HG03097 (cell line): ENCODE measurements at regions not wholly inside any gene's neighbourhood (a gene's known extent, or its start where the extent isn't known, plus 50 kb on each side); places are given as distances from the start of the nearest gene placed in this dataset.

ENCODE experiments used
- ATAC-seq: cut with Tn5 transposase; IDR thresholded peaks from one replicate; pipeline ENCODE4 v1.9.1; 2021; ENCODE audit not compliant: unreplicated experiment, low FRiP score

GRCh38 chr3:5520237-5520636 lies 332.7 kb downstream of the EDEM1 start:
- no peak for ATAC-seq

DNA sequence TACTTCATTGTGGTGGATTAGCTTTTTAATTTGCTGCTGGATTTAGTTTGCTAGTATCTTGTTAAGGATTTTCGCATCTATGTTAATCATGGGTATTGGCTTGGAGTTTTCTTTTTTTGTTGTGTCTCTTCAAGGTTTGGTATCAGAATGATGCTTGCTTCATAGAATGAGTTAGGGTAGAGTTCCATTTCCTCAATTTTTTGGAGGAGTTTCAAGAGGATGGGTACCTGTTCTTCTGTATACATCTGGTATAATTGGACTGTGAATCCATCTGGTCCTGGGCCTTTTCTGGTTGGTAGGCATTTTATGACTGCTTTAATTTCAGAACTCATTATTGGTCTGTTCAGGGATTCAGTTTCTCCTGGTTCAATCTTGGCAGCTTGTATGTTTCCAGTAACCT lies 335.6 kb downstream of the EDEM1 start:
- ATAC-seq: no peak

GRCh38 chr3:5531039-5531438 lies 343.5 kb downstream of the EDEM1 start:
- ATAC-seq: no peak

DNA sequence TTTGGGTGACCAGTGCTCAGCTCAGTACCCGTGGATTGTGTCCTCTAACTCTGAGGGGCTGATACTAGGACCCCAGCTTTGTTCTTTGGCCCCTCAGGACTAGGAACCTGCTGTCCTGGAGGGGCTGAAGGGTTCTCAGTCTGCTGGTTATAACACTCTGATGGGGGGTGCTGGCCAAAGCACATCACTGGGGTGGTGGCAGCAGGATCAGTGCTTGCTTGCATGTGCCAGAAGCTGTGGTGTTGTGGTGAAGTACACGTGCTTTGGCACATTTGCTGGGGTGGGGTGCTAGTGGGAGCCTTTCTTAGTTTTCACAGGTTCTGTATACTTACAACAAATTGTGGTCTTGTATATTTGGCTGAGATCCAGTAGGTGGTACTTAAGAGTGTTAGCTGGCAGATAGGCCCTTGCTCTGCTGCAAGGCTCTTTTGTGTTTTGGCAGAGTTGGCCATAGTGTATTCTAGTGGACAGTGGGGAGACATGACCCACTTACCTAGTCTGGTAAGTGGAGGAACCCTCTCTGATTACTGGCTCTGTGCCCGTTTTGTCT lies 344.3 kb downstream of the EDEM1 start:
- no peak for ATAC-seq

DNA sequence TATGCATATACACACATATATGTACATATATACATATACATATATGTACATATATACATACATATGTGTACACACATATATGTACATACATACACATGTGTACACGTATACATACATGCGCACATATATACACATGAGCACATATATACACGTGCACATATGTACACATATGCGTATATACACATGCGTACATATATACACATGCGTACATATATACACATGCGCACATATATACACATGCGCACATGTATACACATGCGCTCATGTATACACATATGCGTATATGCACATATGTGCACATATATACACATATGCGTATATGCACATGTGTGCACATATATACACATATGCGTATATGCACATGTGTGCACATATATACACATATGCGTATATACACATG lies 353.0 kb downstream of the EDEM1 start:
- ATAC-seq: no peak

DNA sequence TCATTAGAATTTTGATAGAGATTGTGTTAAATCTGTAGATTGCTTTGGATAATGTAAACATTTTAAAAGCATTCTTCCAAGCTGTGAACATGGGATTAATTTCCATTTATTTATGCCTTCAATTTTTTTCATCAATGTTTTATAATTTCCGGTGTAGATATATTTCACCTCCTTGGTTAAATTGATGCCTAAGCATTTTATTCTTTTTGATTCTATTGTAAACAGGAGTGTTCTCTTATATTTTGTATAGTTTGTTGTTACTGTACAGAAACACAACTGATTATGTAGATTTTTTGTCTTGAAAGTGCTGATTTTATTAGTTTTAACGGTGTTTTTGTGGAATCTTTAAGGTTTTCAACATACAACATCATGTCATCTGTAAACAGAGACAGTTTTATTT lies 355.0 kb downstream of the EDEM1 start:
- ATAC-seq: no peak

DNA sequence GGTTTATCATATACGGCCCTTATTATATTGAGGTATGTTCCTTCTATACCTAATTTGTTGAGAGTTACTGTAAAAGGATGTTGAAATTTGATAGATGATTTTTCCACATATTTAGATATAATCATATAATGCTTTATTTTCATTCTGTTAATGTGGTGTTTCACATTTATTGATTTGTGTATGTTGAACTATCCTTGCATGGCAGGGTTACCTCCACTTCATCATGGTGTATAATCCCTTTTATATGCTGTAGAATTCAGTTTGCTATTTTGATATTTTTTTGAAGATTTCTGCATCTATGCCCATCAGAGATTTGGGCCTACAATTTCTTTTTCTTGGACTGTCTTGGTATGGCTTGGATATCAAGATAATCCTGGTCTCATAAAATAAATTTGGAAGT lies 355.5 kb downstream of the EDEM1 start:
- no peak for ATAC-seq

DNA sequence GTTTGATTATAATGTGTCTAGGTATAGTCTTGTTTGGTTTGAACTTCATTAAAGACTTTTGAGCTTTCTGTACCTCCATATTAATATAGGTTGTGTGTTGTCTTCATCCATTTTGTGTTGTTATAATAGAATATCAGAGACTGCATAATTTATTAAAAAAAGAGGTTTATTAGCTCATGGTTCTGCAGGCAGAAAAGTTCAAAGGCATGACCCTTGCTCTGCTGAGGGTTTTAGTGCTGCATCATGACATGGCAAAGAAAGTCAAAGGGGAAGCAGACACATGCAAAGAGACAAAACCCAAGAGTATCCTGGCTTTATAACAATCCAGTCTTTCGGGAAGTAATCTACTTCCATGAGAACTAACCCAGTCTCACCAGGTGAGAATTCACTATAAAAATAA lies 358.2 kb downstream of the EDEM1 start:
- no peak for ATAC-seq

DNA sequence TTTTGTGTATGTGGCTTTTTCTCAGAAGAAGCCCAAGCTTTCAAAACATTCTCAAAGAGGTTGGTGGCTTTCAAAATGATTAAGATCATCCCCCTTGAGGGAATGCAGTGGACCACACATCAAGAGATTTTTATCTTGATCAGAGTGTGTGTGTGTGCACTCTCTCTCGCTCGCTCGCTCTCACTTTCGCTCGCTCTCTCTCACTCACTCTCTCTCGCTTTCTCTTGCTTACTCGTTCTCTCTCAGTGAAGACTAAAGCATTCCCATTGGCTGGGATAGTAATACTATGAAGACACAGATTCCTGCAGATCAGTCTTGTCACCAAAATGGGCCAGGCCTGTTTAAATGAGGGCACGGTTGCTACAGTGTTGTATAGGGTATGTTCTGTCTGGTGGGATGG lies 365.7 kb downstream of the EDEM1 start:
- ATAC-seq: no peak

GRCh38 chr3:5554245-5554747 lies 366.8 kb downstream of the EDEM1 start:
- no peak for ATAC-seq

DNA sequence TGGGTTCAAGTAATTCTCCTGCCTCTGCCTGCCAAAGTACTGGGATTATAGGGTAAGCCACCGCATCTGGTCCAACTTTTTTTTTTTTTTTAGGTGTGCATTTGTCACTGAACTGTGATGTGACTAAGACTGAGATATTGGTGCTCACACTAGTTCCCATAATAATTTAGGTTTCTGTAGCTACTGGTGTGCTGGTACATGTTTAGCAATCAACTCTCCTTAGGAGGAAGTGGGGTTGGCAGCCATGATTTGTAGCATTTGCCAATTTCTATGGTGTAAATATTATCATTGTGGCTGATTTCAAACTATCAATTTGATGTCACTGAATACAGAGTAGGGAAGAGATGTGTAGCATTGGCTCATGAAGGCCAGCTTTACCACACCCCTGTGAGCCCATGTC lies 372.7 kb downstream of the EDEM1 start:
- no peak for ATAC-seq

DNA sequence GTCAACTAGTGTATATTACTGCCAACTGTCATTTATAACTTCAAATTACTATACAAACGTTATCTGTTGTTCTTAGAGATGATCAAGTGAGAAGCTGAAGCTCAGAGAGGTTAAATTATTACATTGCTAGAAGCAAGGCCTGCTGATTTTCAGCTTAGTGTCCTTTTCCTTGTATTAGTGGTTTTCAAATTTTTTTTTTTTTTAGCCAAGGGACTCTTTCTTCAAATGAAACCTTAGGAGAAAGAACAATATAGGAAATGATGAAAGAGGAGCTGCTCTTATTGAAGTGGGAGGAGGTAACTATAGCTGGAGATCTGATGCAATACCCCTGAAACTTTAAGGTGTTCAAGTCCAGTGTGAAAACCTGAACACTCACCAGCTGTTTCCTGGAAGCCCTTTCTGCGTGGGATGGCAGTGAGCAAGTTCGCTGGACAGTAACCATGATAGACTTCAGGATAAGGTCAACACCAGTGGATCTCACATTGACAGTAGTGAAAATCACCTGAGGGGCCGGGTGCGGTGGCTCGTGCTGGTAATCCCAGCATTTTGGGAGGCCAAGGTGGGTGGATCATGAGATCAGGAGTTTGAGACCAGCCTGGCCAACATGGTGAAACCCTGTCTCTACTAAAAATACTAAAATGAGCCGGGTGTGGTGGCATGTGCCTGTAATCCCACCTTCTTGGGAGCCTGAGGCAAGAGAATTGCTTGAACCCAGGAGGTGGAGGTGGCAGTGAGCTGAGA lies 376.2 kb downstream of the EDEM1 start:
- ATAC-seq: no peak

GRCh38 chr3:5564278-5564666 lies 376.8 kb downstream of the EDEM1 start:
- ATAC-seq: no peak

DNA sequence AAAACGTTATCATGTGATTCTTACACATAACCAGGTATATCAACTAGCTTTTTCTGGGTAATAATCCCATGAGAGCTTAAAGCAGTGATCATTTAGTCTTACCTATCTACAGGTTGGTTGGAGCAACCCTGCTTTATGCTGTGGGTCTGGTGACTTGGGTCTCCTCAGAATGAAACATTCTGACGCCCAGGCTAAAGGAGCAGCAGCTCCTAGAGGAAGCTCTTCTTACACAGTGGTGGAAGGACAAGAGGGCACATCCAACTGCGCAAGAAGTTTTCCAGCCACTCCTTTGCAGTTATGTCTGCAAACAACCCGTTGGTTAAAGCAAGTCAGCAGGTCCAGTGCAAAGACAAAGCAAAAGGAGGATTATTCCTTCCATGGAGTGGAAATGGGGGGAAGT lies 377.5 kb downstream of the EDEM1 start:
- no peak for ATAC-seq

- ATAC-seq: no peak
Measured at GRCh38 chr3:5567113-5567512, 379.6 kb downstream of the EDEM1 start.

GRCh38 chr3:5568451-5568850 lies 380.9 kb downstream of the EDEM1 start:
- ATAC-seq: no peak

- no peak for ATAC-seq
Measured at GRCh38 chr3:5569152-5569551, 381.6 kb downstream of the EDEM1 start.

- ATAC-seq: no peak
Measured at GRCh38 chr3:5572168-5572567, 384.7 kb downstream of the EDEM1 start.

DNA sequence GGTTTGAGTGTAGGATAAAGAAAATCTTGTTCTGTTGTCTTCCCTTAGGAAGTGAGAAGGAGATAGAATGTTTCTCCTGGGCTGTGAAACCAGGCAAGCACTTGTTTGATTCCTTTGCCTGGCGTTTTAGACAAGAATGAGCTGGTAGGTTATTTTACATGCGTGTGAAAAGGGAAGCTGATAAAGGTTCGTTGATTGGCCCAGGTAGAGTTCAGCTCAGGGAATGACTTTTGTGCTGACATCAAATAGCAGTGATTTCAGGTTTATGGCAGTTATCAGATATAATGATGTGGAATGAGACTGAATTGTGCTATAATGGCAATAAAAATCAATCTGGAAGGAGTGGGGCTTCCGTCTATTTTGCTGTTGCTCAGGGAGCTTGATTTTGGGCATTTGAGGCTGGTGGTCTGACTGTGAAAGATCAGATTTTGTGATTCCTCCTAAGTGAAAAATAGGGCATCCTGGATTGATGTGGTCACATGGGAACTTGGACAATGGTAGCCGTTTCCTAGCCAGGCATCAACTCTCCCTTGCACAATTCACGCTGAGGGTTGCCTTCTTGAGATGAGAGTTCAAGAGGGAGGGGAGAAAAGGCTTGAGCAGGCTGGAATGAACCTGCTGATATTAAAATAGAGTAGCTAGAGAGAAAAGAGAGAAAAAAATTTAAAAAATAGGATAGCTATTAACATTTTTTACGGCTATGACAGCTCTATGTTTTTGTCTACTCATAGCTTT lies 388.9 kb downstream of the EDEM1 start:
- no peak for ATAC-seq

- no peak for ATAC-seq
Measured at GRCh38 chr3:5579139-5579602, 391.7 kb downstream of the EDEM1 start.

DNA sequence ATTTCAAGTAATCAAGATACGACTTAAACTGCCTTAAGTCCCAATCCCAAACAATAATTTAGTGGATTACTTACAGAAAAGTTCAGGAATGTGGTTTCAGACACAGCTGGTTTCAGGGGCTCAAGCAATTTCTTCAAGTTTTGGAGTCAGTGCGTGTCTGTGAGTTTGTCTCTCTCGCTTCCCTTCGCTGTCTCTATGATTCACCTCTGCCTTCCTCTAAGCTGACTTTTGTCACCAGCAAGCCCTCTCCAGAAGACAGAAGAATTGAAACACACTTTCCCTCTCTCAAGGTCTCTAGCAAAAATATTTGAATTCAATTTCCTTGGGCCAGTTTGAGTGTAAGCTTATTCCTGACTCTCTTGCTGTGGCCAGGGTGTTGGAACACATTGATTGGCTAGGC lies 392.4 kb downstream of the EDEM1 start:
- no peak for ATAC-seq

GRCh38 chr3:5580826-5581225 lies 393.3 kb downstream of the EDEM1 start:
- no peak for ATAC-seq
